ENCODE measurements at regions not wholly inside any gene's neighbourhood (a gene's known extent, or its start where the extent isn't known, plus 50 kb on each side); places are given as distances from the start of the nearest gene placed in this dataset.

GRCh38 chr11:96622026-96622634, 232.3 kb downstream of the JRKL start:
- Histone ChIP-seq H3K36me3 (ENCODE audit: control insufficient read depth, insufficient read depth, low read length) (no peaks in the 10 kb centered on the region), H3K4me1 (ENCODE audit: control insufficient read depth, insufficient read depth, low read length) (no peaks in the 10 kb centered on the region), H3K27me3 (ENCODE audit: control insufficient read depth, insufficient read depth, low read length) (no peaks in the 10 kb centered on the region), H3K27ac (ENCODE audit: low read depth, low read length) (no peak overlapping the region), H3K4me3 (ENCODE audit: low read depth, low read length) (no peak overlapping the region), H3K9me3 (ENCODE audit: control insufficient read depth, insufficient read depth, low read length) (no peaks in the 10 kb centered on the region)
- DNase-seq (ENCODE audit: low read depth in 4 of 6, low spot score in 6 of 6) = no peak
- 82% methylated on average over 3 of the region's 6 CpGs for WGBS (ENCODE audit: insufficient coverage)

GRCh38 chr11:96624126-96624525, 234.3 kb downstream of the JRKL start:
- no CpG with 5 or more reads among the region's 2 CpGs for WGBS (ENCODE audit: insufficient coverage)
- Histone ChIP-seq H3K36me3 (ENCODE audit: control insufficient read depth, insufficient read depth, low read length) (no peaks in the 10 kb centered on the region), H3K9me3 (ENCODE audit: control insufficient read depth, insufficient read depth, low read length) (no peaks in the 10 kb centered on the region), H3K4me3 (ENCODE audit: low read depth, low read length) (no peak overlapping the region), H3K27ac (ENCODE audit: low read depth, low read length) (no peak overlapping the region), H3K4me1 (ENCODE audit: control insufficient read depth, insufficient read depth, low read length) (no peaks in the 10 kb centered on the region), H3K27me3 (ENCODE audit: control insufficient read depth, insufficient read depth, low read length) (no peaks in the 10 kb centered on the region)
- DNase-seq (ENCODE audit: low read depth in 4 of 6, low spot score in 6 of 6) = no peak

GRCh38 chr11:96627376-96627775, 237.6 kb downstream of the JRKL start:
- WGBS (ENCODE audit: insufficient coverage) = no CpG with 5 or more reads among the region's 2 CpGs

GRCh38 chr11:96635655-96636054, 245.8 kb downstream of the JRKL start:
- over 99% methylated on average over 15 of the region's 15 CpGs for WGBS (ENCODE audit: insufficient coverage)
- no peaks in the 10 kb centered on the region for H3K27me3 ChIP-seq (ENCODE audit: control insufficient read depth, insufficient read depth, low read length)
- H3K36me3 ChIP-seq (ENCODE audit: control insufficient read depth, insufficient read depth, low read length) = no peaks in the 10 kb centered on the region

More at GRCh38 chr11:96627376-96627775, 237.6 kb downstream of the JRKL start:
- Histone ChIP-seq H3K36me3 (ENCODE audit: control insufficient read depth, insufficient read depth, low read length) (no peaks in the 10 kb centered on the region), H3K4me3 (ENCODE audit: low read depth, low read length) (no peak overlapping the region), H3K27ac (ENCODE audit: low read depth, low read length) (no peak overlapping the region), H3K27me3 (ENCODE audit: control insufficient read depth, insufficient read depth, low read length) (no peaks in the 10 kb centered on the region), H3K4me1 (ENCODE audit: control insufficient read depth, insufficient read depth, low read length) (no peaks in the 10 kb centered on the region), H3K9me3 (ENCODE audit: control insufficient read depth, insufficient read depth, low read length) (no peaks in the 10 kb centered on the region)
- no peak for DNase-seq (ENCODE audit: low read depth in 4 of 6, low spot score in 6 of 6)

GRCh38 chr11:96641261-96641660, 251.4 kb downstream of the JRKL start:
- no peaks in the 10 kb centered on the region for H3K27me3 ChIP-seq (ENCODE audit: control insufficient read depth, insufficient read depth, low read length)
- H3K4me1 ChIP-seq (ENCODE audit: control insufficient read depth, insufficient read depth, low read length) = no peaks in the 10 kb centered on the region
- no peak overlapping the region for H3K4me3 ChIP-seq (ENCODE audit: low read depth, low read length)
- no CpG with 5 or more reads among the region's 2 CpGs for WGBS (ENCODE audit: insufficient coverage)
- no peak for DNase-seq (ENCODE audit: low read depth in 4 of 6, low spot score in 6 of 6)
- no peak overlapping the region for H3K27ac ChIP-seq (ENCODE audit: low read depth, low read length)
- no peaks in the 10 kb centered on the region for H3K9me3 ChIP-seq (ENCODE audit: control insufficient read depth, insufficient read depth, low read length)
- H3K36me3 ChIP-seq (ENCODE audit: control insufficient read depth, insufficient read depth, low read length) = no peaks in the 10 kb centered on the region

More at GRCh38 chr11:96635655-96636054, 245.8 kb downstream of the JRKL start:
- Histone ChIP-seq H3K4me1 (ENCODE audit: control insufficient read depth, insufficient read depth, low read length) (no peaks in the 10 kb centered on the region), H3K9me3 (ENCODE audit: control insufficient read depth, insufficient read depth, low read length) (no peaks in the 10 kb centered on the region), H3K4me3 (ENCODE audit: low read depth, low read length) (no peak overlapping the region), H3K27ac (ENCODE audit: low read depth, low read length) (no peak overlapping the region)
- DNase-seq (ENCODE audit: low read depth in 4 of 6, low spot score in 6 of 6) = no peak

- DNase-seq (ENCODE audit: low read depth in 4 of 6, low spot score in 6 of 6) = no peak
- Histone ChIP-seq H3K27me3 (ENCODE audit: control insufficient read depth, insufficient read depth, low read length) (no peaks in the 10 kb centered on the region), H3K4me3 (ENCODE audit: low read depth, low read length) (no peak overlapping the region), H3K36me3 (ENCODE audit: control insufficient read depth, insufficient read depth, low read length) (no peaks in the 10 kb centered on the region), H3K27ac (ENCODE audit: low read depth, low read length) (no peak overlapping the region), H3K4me1 (ENCODE audit: control insufficient read depth, insufficient read depth, low read length) (no peaks in the 10 kb centered on the region), H3K9me3 (ENCODE audit: control insufficient read depth, insufficient read depth, low read length) (no peaks in the 10 kb centered on the region)
- 80% methylated on average over 1 of the region's 1 CpG for WGBS (ENCODE audit: insufficient coverage)
Measured at GRCh38 chr11:96642583-96642982, 252.8 kb downstream of the JRKL start.

- 93% methylated on average over 5 of the region's 5 CpGs for WGBS (ENCODE audit: insufficient coverage)
- Histone ChIP-seq H3K9me3 (ENCODE audit: control insufficient read depth, insufficient read depth, low read length) (no peaks in the 10 kb centered on the region), H3K27me3 (ENCODE audit: control insufficient read depth, insufficient read depth, low read length) (no peaks in the 10 kb centered on the region), H3K36me3 (ENCODE audit: control insufficient read depth, insufficient read depth, low read length) (no peaks in the 10 kb centered on the region), H3K27ac (ENCODE audit: low read depth, low read length) (no peak overlapping the region), H3K4me1 (ENCODE audit: control insufficient read depth, insufficient read depth, low read length) (no peaks in the 10 kb centered on the region), H3K4me3 (ENCODE audit: low read depth, low read length) (no peak overlapping the region)
- no peak for DNase-seq (ENCODE audit: low read depth in 4 of 6, low spot score in 6 of 6)
Measured at GRCh38 chr11:96643173-96643572, 253.4 kb downstream of the JRKL start.

- H3K36me3 ChIP-seq (ENCODE audit: control insufficient read depth, insufficient read depth, low read length) = no peaks in the 10 kb centered on the region
- no CpG with 5 or more reads among the region's 5 CpGs for WGBS (ENCODE audit: insufficient coverage)
- no peak overlapping the region for H3K27ac ChIP-seq (ENCODE audit: low read depth, low read length)
- no peaks in the 10 kb centered on the region for H3K4me1 ChIP-seq (ENCODE audit: control insufficient read depth, insufficient read depth, low read length)
- no peaks in the 10 kb centered on the region for H3K27me3 ChIP-seq (ENCODE audit: control insufficient read depth, insufficient read depth, low read length)
- DNase-seq (ENCODE audit: low read depth in 4 of 6, low spot score in 6 of 6) = peak in 2 of 6 donors; percentile 25 to 80
- H3K9me3 ChIP-seq (ENCODE audit: control insufficient read depth, insufficient read depth, low read length) = no peaks in the 10 kb centered on the region
- no peak overlapping the region for H3K4me3 ChIP-seq (ENCODE audit: low read depth, low read length)
Measured at GRCh38 chr11:96647621-96648020, 257.8 kb downstream of the JRKL start.

GRCh38 chr11:96648991-96649390, 259.2 kb downstream of the JRKL start:
- Histone ChIP-seq H3K27ac (ENCODE audit: low read depth, low read length) (no peak overlapping the region), H3K4me3 (ENCODE audit: low read depth, low read length) (no peak overlapping the region), H3K27me3 (ENCODE audit: control insufficient read depth, insufficient read depth, low read length) (no peaks in the 10 kb centered on the region), H3K9me3 (ENCODE audit: control insufficient read depth, insufficient read depth, low read length) (no peaks in the 10 kb centered on the region), H3K36me3 (ENCODE audit: control insufficient read depth, insufficient read depth, low read length) (no peaks in the 10 kb centered on the region), H3K4me1 (ENCODE audit: control insufficient read depth, insufficient read depth, low read length) (no peaks in the 10 kb centered on the region)
- no CpG with 5 or more reads among the region's 2 CpGs for WGBS (ENCODE audit: insufficient coverage)
- DNase-seq (ENCODE audit: low read depth in 4 of 6, low spot score in 6 of 6) = peak in 1 of 6 donors; percentile 32

GRCh38 chr11:96652516-96652915, 262.7 kb downstream of the JRKL start:
- H3K4me3 ChIP-seq (ENCODE audit: low read depth, low read length) = no peak overlapping the region
- H3K4me1 ChIP-seq (ENCODE audit: control insufficient read depth, insufficient read depth, low read length) = no peaks in the 10 kb centered on the region
- H3K27me3 ChIP-seq (ENCODE audit: control insufficient read depth, insufficient read depth, low read length) = no peaks in the 10 kb centered on the region
- no peak for DNase-seq (ENCODE audit: low read depth in 4 of 6, low spot score in 6 of 6)
- WGBS (ENCODE audit: insufficient coverage) = no CpG with 5 or more reads among the region's 2 CpGs
- no peaks in the 10 kb centered on the region for H3K36me3 ChIP-seq (ENCODE audit: control insufficient read depth, insufficient read depth, low read length)
- no peak overlapping the region for H3K27ac ChIP-seq (ENCODE audit: low read depth, low read length)
- H3K9me3 ChIP-seq (ENCODE audit: control insufficient read depth, insufficient read depth, low read length) = no peaks in the 10 kb centered on the region

Data from spinal cord (tissue), 9 donors.